ENCODE measurements at regions not wholly inside any gene's neighbourhood (a gene's known extent, or its start where the extent isn't known, plus 50 kb on each side); places are given as distances from the start of the nearest gene placed in this dataset.

- peak in 1 of 2 experiments; percentile 87 for TF ChIP-seq AFF1 (IDR thresholded peaks at IDR 0.05; ENCODE audit: low read depth in 1 of 2, partially characterized antibody in 2 of 2)
- TF ChIP-seq CGGBP1 (CRISPR knock-in tag; IDR thresholded peaks at IDR 0.05): no peak
- TF ChIP-seq ZBTB7A (IDR thresholded peaks at IDR 0.05; ENCODE audit: borderline replicate concordance, control insufficient read depth, low read depth, low read length): no peak
- peak; percentile 66 to 92; a peak in 3 of 4 replicates for TF ChIP-seq SRF (CRISPR knock-in tag; IDR thresholded peaks at IDR 0.05)
- no peak for TF ChIP-seq ZBTB34 (CRISPR knock-in tag; IDR thresholded peaks at IDR 0.05)
- TF ChIP-seq PTRF (tag; IDR thresholded peaks at IDR 0.05): no peak
- no peak for TF ChIP-seq NFIX (CRISPR knock-in tag; IDR thresholded peaks at IDR 0.05; ENCODE audit: low read depth)
- 0 out of 2 replicates have a peak, but pooled peaks have one; percentile 22 for TF ChIP-seq ZFPM2 (CRISPR knock-in tag; IDR thresholded peaks at IDR 0.05)
- peak; percentile 20 for TF ChIP-seq TAF1 (IDR thresholded peaks at IDR 0.05; ENCODE audit: control insufficient read depth, extremely low read depth, insufficient read depth, low read length, severe bottlenecking)
- peak in 1 of 3 experiments; percentile 10 for TF ChIP-seq YY1 (IDR thresholded peaks at IDR 0.05; ENCODE audit: borderline replicate concordance in 1 of 3, control insufficient read depth in 1 of 3, extremely low read depth in 1 of 3, insufficient read depth in 3 of 3, insufficient read length in 1 of 3, insufficient replicate concordance in 2 of 3, low read depth in 1 of 3, low read length in 2 of 3)
- no peak for TF ChIP-seq FOXP1 (CRISPR knock-in tag; IDR thresholded peaks at IDR 0.05)
- no peak for TF ChIP-seq ZNF232 (CRISPR knock-in tag; IDR thresholded peaks at IDR 0.05)
- TF ChIP-seq EHMT2 (IDR thresholded peaks at IDR 0.05): peak; percentile 76
- peak; percentile 19; the same call in 1 of the 2 replicates for TF ChIP-seq RFX1 (IDR thresholded peaks at IDR 0.05)
- TF ChIP-seq ZNF347 (CRISPR knock-in tag; IDR thresholded peaks at IDR 0.05; ENCODE audit: low read depth): no peak
- 0 out of 2 replicates have a peak, but pooled peaks have one; percentile 12 for TF ChIP-seq ZNF766 (CRISPR knock-in tag; conservative IDR thresholded peaks at IDR 0.05)
- TF ChIP-seq ZNF184 (CRISPR knock-in tag; IDR thresholded peaks at IDR 0.05): no peak
- TF ChIP-seq ARID3A (IDR thresholded peaks at IDR 0.05; ENCODE audit: borderline replicate concordance, low read depth, low read length): peak; percentile 98; the same call in 1 of the 2 replicates
- TF ChIP-seq SMARCE1 (IDR thresholded peaks at IDR 0.05): peak; percentile 99
Measured at GRCh38 chr1:227396539-227397353, 78.5 kb upstream of the CDC42BPA start (continued).
